GM12878 (cell line): ENCODE measurements at regions not wholly inside any gene's neighbourhood (a gene's known extent, or its start where the extent isn't known, plus 50 kb on each side); places are given as distances from the start of the nearest gene placed in this dataset.

Source experiments
- CREB1 ChIP-seq: IDR thresholded peaks from 2 replicates; pipeline ENCODE4 v1.6.1; 2012; ENCODE audit warnings: low read depth, mild to moderate bottlenecking, inconsistent platforms
- HDAC6 ChIP-seq: fragments of 200-600 bp; sonication (generic); IDR thresholded peaks from one replicate; pipeline ENCODE4 v1.8.0; 2017; ENCODE audit warnings: antibody characterized with exemption; ENCODE audit not compliant: unreplicated experiment
- KAT2A ChIP-seq: conservative IDR thresholded peaks from 2 replicates; pipeline ENCODE4 v1.6.1; 2011; ENCODE audit warnings: low read depth, low read length; ENCODE audit not compliant: control insufficient read depth
- YY1 ChIP-seq: IDR thresholded peaks from 2 replicates; pipeline ENCODE4 v1.6.1; 2011; ENCODE audit warnings: low read depth, mild to moderate bottlenecking, low read length
- ZNF274 ChIP-seq: IDR thresholded peaks from one replicate; pipeline ENCODE4 v1.8.0; 2011; ENCODE audit not compliant: insufficient read length, insufficient read depth
- TF ChIP-seq, protein P1 (sequence below): IDR thresholded peaks from 2 replicates; pipeline ENCODE4 v1.6.1; 2012; ENCODE audit warnings: mild to moderate bottlenecking, low read depth, low read length
- TF ChIP-seq, protein P2 (sequence below), 3 experiments: IDR thresholded peaks in 2 of 3; conservative IDR thresholded peaks in 1 of 3; 2 replicates each; pipeline ENCODE4 v1.5.1; 2011; ENCODE audit warnings: low read depth in 3 of 3, low read length in 3 of 3, mild to moderate bottlenecking in 3 of 3, control low read depth in 2 of 3, moderate library complexity in 2 of 3, inconsistent platforms in 1 of 3, mixed read lengths in 1 of 3; ENCODE audit not compliant: control insufficient read depth in 2 of 3, insufficient read depth in 1 of 3; ENCODE audit errors: extremely low read depth in 1 of 3

DNA sequence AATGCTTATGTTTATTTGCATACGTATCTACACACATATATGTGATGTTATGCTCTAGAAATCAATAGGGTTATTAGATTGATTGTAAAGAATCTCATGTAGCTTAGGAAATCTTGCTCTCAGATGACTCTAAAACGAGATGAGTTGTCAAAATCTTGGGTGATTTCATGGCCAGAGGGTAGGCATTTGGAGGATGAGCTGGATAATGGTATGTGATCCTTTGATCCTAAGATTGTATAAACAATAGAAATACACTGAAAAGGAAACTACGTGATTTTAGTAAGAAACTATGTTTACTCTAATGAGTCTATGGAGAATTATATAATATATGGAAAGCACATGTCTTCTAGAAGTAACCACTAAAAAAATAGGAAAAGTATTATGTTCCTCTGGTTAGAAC is 676.6 kb downstream of the NSUN3 start:
- TF ChIP-seq, protein P1, sequence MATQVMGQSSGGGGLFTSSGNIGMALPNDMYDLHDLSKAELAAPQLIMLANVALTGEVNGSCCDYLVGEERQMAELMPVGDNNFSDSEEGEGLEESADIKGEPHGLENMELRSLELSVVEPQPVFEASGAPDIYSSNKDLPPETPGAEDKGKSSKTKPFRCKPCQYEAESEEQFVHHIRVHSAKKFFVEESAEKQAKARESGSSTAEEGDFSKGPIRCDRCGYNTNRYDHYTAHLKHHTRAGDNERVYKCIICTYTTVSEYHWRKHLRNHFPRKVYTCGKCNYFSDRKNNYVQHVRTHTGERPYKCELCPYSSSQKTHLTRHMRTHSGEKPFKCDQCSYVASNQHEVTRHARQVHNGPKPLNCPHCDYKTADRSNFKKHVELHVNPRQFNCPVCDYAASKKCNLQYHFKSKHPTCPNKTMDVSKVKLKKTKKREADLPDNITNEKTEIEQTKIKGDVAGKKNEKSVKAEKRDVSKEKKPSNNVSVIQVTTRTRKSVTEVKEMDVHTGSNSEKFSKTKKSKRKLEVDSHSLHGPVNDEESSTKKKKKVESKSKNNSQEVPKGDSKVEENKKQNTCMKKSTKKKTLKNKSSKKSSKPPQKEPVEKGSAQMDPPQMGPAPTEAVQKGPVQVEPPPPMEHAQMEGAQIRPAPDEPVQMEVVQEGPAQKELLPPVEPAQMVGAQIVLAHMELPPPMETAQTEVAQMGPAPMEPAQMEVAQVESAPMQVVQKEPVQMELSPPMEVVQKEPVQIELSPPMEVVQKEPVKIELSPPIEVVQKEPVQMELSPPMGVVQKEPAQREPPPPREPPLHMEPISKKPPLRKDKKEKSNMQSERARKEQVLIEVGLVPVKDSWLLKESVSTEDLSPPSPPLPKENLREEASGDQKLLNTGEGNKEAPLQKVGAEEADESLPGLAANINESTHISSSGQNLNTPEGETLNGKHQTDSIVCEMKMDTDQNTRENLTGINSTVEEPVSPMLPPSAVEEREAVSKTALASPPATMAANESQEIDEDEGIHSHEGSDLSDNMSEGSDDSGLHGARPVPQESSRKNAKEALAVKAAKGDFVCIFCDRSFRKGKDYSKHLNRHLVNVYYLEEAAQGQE: no peak
- no peak for TF ChIP-seq YY1
- no peak for TF ChIP-seq HDAC6
- no peak for TF ChIP-seq KAT2A
- no peak for TF ChIP-seq CREB1
- TF ChIP-seq, protein P2, sequence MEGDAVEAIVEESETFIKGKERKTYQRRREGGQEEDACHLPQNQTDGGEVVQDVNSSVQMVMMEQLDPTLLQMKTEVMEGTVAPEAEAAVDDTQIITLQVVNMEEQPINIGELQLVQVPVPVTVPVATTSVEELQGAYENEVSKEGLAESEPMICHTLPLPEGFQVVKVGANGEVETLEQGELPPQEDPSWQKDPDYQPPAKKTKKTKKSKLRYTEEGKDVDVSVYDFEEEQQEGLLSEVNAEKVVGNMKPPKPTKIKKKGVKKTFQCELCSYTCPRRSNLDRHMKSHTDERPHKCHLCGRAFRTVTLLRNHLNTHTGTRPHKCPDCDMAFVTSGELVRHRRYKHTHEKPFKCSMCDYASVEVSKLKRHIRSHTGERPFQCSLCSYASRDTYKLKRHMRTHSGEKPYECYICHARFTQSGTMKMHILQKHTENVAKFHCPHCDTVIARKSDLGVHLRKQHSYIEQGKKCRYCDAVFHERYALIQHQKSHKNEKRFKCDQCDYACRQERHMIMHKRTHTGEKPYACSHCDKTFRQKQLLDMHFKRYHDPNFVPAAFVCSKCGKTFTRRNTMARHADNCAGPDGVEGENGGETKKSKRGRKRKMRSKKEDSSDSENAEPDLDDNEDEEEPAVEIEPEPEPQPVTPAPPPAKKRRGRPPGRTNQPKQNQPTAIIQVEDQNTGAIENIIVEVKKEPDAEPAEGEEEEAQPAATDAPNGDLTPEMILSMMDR (IDR thresholded peaks at IDR 0.05 in 2 of 3, conservative IDR thresholded peaks at IDR 0.05 in 1 of 3; ENCODE audit: control insufficient read depth in 2 of 3, extremely low read depth in 1 of 3, insufficient read depth in 1 of 3, low read depth in 3 of 3, low read length in 3 of 3): no peak
- TF ChIP-seq ZNF274: no peak
